Brain microvascular endothelial cell (primary cell): ENCODE measurements at regions not wholly inside any gene's neighbourhood (a gene's known extent, or its start where the extent isn't known, plus 50 kb on each side); places are given as distances from the start of the nearest gene placed in this dataset.

Experiments
- DNase-seq: peaks from one replicate; pipeline ENCODE4 v3.0.0-alpha.2; 2020
- H3K27ac ChIP-seq: fragments of 250-450 bp; sonication (Bioruptor Pico); 2 replicates; pipeline ENCODE4 v1.5.1; 2020; ENCODE audit warnings: mild to moderate bottlenecking, moderate library complexity
- H3K27me3 ChIP-seq: fragments of 250-450 bp; sonication (Bioruptor Pico); replicated peaks from 2 replicates; pipeline ENCODE4 v1.5.1; 2020; ENCODE audit warnings: mild to moderate bottlenecking
- H3K36me3 ChIP-seq: fragments of 250-450 bp; sonication (Bioruptor Pico); replicated peaks from 2 replicates; pipeline ENCODE4 v1.5.1; 2020; ENCODE audit warnings: mild to moderate bottlenecking
- H3K4me3 ChIP-seq: 2 replicates; pipeline ENCODE4 v1.5.1; 2011; ENCODE audit warnings: low read depth, mild to moderate bottlenecking, control low read depth, low read length, moderate library complexity
- CTCF ChIP-seq: IDR thresholded peaks from 2 replicates; pipeline ENCODE4 v1.5.1; 2011; ENCODE audit warnings: low read depth, mild to moderate bottlenecking, moderate library complexity, low read length, control low read depth, inconsistent platforms; ENCODE audit errors: missing control alignments
- in situ Hi-C: cut with HindIII; loops from 2 replicates; pipeline ENCODE4 v1.10.0; 2017; ENCODE audit warnings: low sequenced_read_pairs, low pct_ligation_motif_present

GRCh38 chr1:78408810-78409209 is 82.0 kb upstream of the PTGFR start:
- DNase-seq = peak; percentile 5
- H3K27me3 ChIP-seq = no peaks in the 10 kb centered on the region

GRCh38 chr1:78410643-78411042 is 80.1 kb upstream of the PTGFR start:
- H3K36me3 ChIP-seq = no peaks in the 10 kb centered on the region
- TF ChIP-seq CTCF = no peak
- DNase-seq = no peak
- H3K4me3 ChIP-seq = no peak overlapping the region
- no peaks in the 10 kb centered on the region for H3K27me3 ChIP-seq
- in situ Hi-C loops = no loop called here
- no peak overlapping the region for H3K27ac ChIP-seq

More at GRCh38 chr1:78408810-78409209, 82.0 kb upstream of the PTGFR start:
- TF ChIP-seq CTCF = no peak
- in situ Hi-C loops = no loop called here
- Histone ChIP-seq H3K27ac (no peak overlapping the region), H3K36me3 (no peaks in the 10 kb centered on the region), H3K4me3 (no peak overlapping the region)

- Histone ChIP-seq H3K27ac (no peak overlapping the region), H3K4me3 (no peak overlapping the region), H3K36me3 (no peaks in the 10 kb centered on the region), H3K27me3 (no peaks in the 10 kb centered on the region)
- DNase-seq = no peak
- in situ Hi-C loops = no loop called here
- TF ChIP-seq CTCF = no peak
Measured at GRCh38 chr1:78411707-78412106, 79.1 kb upstream of the PTGFR start.

GRCh38 chr1:78415165-78415564 is 75.6 kb upstream of the PTGFR start:
- TF ChIP-seq CTCF = no peak
- no peak overlapping the region for H3K4me3 ChIP-seq
- in situ Hi-C loops = no loop called here
- no peaks in the 10 kb centered on the region for H3K36me3 ChIP-seq
- H3K27me3 ChIP-seq = no peaks in the 10 kb centered on the region
- no peak overlapping the region for H3K27ac ChIP-seq
- DNase-seq = no peak

- in situ Hi-C loops = no loop called here
Measured at GRCh38 chr1:78419309-78419708, 71.5 kb upstream of the PTGFR start.

More at GRCh38 chr1:78419309-78419708, 71.5 kb upstream of the PTGFR start:
- Histone ChIP-seq H3K27ac (no peak overlapping the region), H3K36me3 (no peaks in the 10 kb centered on the region), H3K4me3 (no peak overlapping the region), H3K27me3 (no peaks in the 10 kb centered on the region)
- TF ChIP-seq CTCF = no peak
- no peak for DNase-seq
